ENCODE measurements at regions not wholly inside any gene's neighbourhood (a gene's known extent, or its start where the extent isn't known, plus 50 kb on each side); places are given as distances from the start of the nearest gene placed in this dataset.

- H3K27ac ChIP-seq (ENCODE audit: insufficient read depth, low read depth, low read length): no peak overlapping the region
- no peak for DNase-seq (ENCODE audit: low read depth, low spot score)
- FAIRE-seq: no peak
- H4K20me1 ChIP-seq (replicated peaks; ENCODE audit: control insufficient read depth, extremely low read depth, insufficient read depth, low read length): no peaks in the 10 kb centered on the region
- intact Hi-C loops (cut with micrococcal nuclease): no loop called here
- CTCF ChIA-PET: no interaction called here
- H2AFZ ChIP-seq (ENCODE audit: low read depth, low read length): no peak overlapping the region
- H3K27me3 ChIP-seq (ENCODE audit: control insufficient read depth in 2 of 2, insufficient read depth in 2 of 2, low read length in 2 of 2): no peaks in the 10 kb centered on the region
- no peak overlapping the region for H3K4me2 ChIP-seq (ENCODE audit: insufficient read depth, low read length)
- H3K9ac ChIP-seq (replicated peaks; ENCODE audit: extremely low read depth, insufficient read depth, low read length): no peak overlapping the region
- dilution Hi-C loops (cut with MboI; ENCODE audit: extremely low pct_ligation_motif_present, low sequenced_read_pairs): no loop called here
- POLR2A ChIA-PET: no interaction called here
- H3K4me1 ChIP-seq (ENCODE audit: control insufficient read depth, extremely low read depth, insufficient read depth, low read length): peaks cover 6% of the 10 kb centered on the region
- no peaks in the 10 kb centered on the region for H3K36me3 ChIP-seq (ENCODE audit: control insufficient read depth in 2 of 2, extremely low read depth in 1 of 2, insufficient read depth in 2 of 2, low read length in 2 of 2)
- TF ChIP-seq GATA2 (IDR thresholded peaks at IDR 0.05; ENCODE audit: insufficient read depth, insufficient read length, low read depth, low read length): no peak
- no peak for TF ChIP-seq MYC (IDR thresholded peaks at IDR 0.05; ENCODE audit: low read depth, low read length)
- no peak for TF ChIP-seq EZH2 (IDR thresholded peaks at IDR 0.05; ENCODE audit: borderline replicate concordance, low read depth, low read length, severe bottlenecking)
- TF ChIP-seq, protein P1, sequence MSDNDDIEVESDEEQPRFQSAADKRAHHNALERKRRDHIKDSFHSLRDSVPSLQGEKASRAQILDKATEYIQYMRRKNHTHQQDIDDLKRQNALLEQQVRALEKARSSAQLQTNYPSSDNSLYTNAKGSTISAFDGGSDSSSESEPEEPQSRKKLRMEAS (IDR thresholded peaks at IDR 0.05; ENCODE audit: insufficient read depth, insufficient read length): no peak
- no peaks in the 10 kb centered on the region for H3K79me2 ChIP-seq (ENCODE audit: control insufficient read depth, insufficient read depth, low read length)
- no peaks in the 10 kb centered on the region for H3K9me3 ChIP-seq (replicated peaks; ENCODE audit: control insufficient read depth, insufficient read depth, low read length)
- H3K9me1 ChIP-seq (replicated peaks; ENCODE audit: control insufficient read depth, extremely low read depth, insufficient read depth, low read length): no peaks in the 10 kb centered on the region
- no peak overlapping the region for H3K4me3 ChIP-seq (replicated peaks in 1 of 3; ENCODE audit: insufficient read depth in 1 of 3, low read depth in 1 of 3, low read length in 3 of 3)
- BruUV-seq (replicated peaks): no TSS peak
These were observed 267.6 kb downstream of the CETN3 start for GRCh38 chr5:90141984-90142383.

GRCh38 chr5:90136952-90137528 is 272.5 kb downstream of the CETN3 start:
- peaks cover 14% of the 10 kb centered on the region for H3K4me1 ChIP-seq (ENCODE audit: control insufficient read depth, extremely low read depth, insufficient read depth, low read length)
- H3K36me3 ChIP-seq (ENCODE audit: control insufficient read depth in 2 of 2, extremely low read depth in 1 of 2, insufficient read depth in 2 of 2, low read length in 2 of 2): no peaks in the 10 kb centered on the region
- CTCF ChIA-PET: no interaction called here
- dilution Hi-C loops (cut with MboI; ENCODE audit: extremely low pct_ligation_motif_present, low sequenced_read_pairs) (no loop called here), intact Hi-C loops (cut with micrococcal nuclease) (no loop called here)
- H3K27ac ChIP-seq (ENCODE audit: insufficient read depth, low read depth, low read length): no peak overlapping the region
- POLR2A ChIA-PET: no interaction called here
- no TSS peak for BruUV-seq (replicated peaks)
- H4K20me1 ChIP-seq (replicated peaks; ENCODE audit: control insufficient read depth, extremely low read depth, insufficient read depth, low read length): no peaks in the 10 kb centered on the region
- H3K9me1 ChIP-seq (replicated peaks; ENCODE audit: control insufficient read depth, extremely low read depth, insufficient read depth, low read length): no peaks in the 10 kb centered on the region
- DNase-seq (ENCODE audit: low read depth, low spot score) (no peak), FAIRE-seq (no peak)
- no peak for TF ChIP-seq JUN (IDR thresholded peaks at IDR 0.05; ENCODE audit: borderline replicate concordance, insufficient read depth, insufficient read length, low read depth)
- TF ChIP-seq POLR2A (IDR thresholded peaks at IDR 0.05; ENCODE audit: low read depth, low read length): no peak
- TF ChIP-seq FOS (IDR thresholded peaks at IDR 0.05; ENCODE audit: borderline replicate concordance, insufficient read depth, low read length): no peak
- no peak for TF ChIP-seq EZH2 (IDR thresholded peaks at IDR 0.05; ENCODE audit: borderline replicate concordance, low read depth, low read length, severe bottlenecking)
- TF ChIP-seq POLR2AphosphoS5 (IDR thresholded peaks at IDR 0.05; ENCODE audit: insufficient read depth, low read depth, low read length): no peak
- no peak for TF ChIP-seq MYC (IDR thresholded peaks at IDR 0.05; ENCODE audit: low read depth, low read length)
- TF ChIP-seq, protein P1 (IDR thresholded peaks at IDR 0.05; ENCODE audit: insufficient read depth, insufficient read length): no peak
- TF ChIP-seq CTCF (IDR thresholded peaks at IDR 0.05; ENCODE audit: extremely low read depth in 1 of 2, insufficient read depth in 1 of 2, low read depth in 1 of 2, low read length in 2 of 2): no peak
- TF ChIP-seq GATA2 (IDR thresholded peaks at IDR 0.05; ENCODE audit: insufficient read depth, insufficient read length, low read depth, low read length): no peak
- H3K79me2 ChIP-seq (ENCODE audit: control insufficient read depth, insufficient read depth, low read length): no peaks in the 10 kb centered on the region
- no peak overlapping the region for H2AFZ ChIP-seq (ENCODE audit: low read depth, low read length)
- H3K27me3 ChIP-seq (ENCODE audit: control insufficient read depth in 2 of 2, insufficient read depth in 2 of 2, low read length in 2 of 2): no peaks in the 10 kb centered on the region
- H3K4me2 ChIP-seq (ENCODE audit: insufficient read depth, low read length): no peak overlapping the region
- H3K4me3 ChIP-seq (replicated peaks in 1 of 3; ENCODE audit: insufficient read depth in 1 of 3, low read depth in 1 of 3, low read length in 3 of 3): no peak overlapping the region
- H3K9ac ChIP-seq (replicated peaks; ENCODE audit: extremely low read depth, insufficient read depth, low read length): no peak overlapping the region
- no peaks in the 10 kb centered on the region for H3K9me3 ChIP-seq (replicated peaks; ENCODE audit: control insufficient read depth, insufficient read depth, low read length)

Data from endothelial cell of umbilical vein (primary cell).